ENCODE measurements at regions not wholly inside any gene's neighbourhood (a gene's known extent, or its start where the extent isn't known, plus 50 kb on each side); places are given as distances from the start of the nearest gene placed in this dataset.

DNA sequence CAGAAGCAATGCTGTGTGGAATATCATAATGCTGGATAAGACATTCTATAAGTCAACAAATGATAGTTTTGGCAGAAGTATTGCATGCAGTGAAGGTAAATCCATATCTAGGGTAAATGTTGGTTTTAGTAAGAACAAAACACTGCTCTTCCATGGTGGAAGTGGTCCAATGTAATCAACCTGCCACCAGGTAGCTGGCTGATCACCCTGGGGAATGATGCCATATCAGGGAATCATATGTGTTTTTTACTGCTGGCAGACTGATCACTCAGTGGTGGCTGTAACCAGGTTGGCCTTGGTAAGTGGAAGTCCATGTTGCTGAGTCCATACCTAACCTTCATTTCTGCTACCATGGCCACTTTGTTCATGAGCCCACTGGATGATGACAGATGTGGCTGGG, 74.0 kb upstream of the CENPE start:
- no peak for TF ChIP-seq FOXM1 (IDR thresholded peaks at IDR 0.05; ENCODE audit: borderline replicate concordance, low read depth)
- TF ChIP-seq CREB1 (IDR thresholded peaks at IDR 0.05; ENCODE audit: low read depth) = no peak
- no peak for TF ChIP-seq EP300 (IDR thresholded peaks at IDR 0.05; ENCODE audit: borderline replicate concordance)
- TF ChIP-seq, protein P1, sequence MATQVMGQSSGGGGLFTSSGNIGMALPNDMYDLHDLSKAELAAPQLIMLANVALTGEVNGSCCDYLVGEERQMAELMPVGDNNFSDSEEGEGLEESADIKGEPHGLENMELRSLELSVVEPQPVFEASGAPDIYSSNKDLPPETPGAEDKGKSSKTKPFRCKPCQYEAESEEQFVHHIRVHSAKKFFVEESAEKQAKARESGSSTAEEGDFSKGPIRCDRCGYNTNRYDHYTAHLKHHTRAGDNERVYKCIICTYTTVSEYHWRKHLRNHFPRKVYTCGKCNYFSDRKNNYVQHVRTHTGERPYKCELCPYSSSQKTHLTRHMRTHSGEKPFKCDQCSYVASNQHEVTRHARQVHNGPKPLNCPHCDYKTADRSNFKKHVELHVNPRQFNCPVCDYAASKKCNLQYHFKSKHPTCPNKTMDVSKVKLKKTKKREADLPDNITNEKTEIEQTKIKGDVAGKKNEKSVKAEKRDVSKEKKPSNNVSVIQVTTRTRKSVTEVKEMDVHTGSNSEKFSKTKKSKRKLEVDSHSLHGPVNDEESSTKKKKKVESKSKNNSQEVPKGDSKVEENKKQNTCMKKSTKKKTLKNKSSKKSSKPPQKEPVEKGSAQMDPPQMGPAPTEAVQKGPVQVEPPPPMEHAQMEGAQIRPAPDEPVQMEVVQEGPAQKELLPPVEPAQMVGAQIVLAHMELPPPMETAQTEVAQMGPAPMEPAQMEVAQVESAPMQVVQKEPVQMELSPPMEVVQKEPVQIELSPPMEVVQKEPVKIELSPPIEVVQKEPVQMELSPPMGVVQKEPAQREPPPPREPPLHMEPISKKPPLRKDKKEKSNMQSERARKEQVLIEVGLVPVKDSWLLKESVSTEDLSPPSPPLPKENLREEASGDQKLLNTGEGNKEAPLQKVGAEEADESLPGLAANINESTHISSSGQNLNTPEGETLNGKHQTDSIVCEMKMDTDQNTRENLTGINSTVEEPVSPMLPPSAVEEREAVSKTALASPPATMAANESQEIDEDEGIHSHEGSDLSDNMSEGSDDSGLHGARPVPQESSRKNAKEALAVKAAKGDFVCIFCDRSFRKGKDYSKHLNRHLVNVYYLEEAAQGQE (IDR thresholded peaks at IDR 0.05; ENCODE audit: low read depth) = no peak
- TF ChIP-seq NFIC (IDR thresholded peaks at IDR 0.05) = no peak
- TF ChIP-seq TEAD4 (IDR thresholded peaks at IDR 0.05) = no peak
- no peak for TF ChIP-seq CEBPB (IDR thresholded peaks at IDR 0.05)
- TF ChIP-seq TAF1 (IDR thresholded peaks at IDR 0.05; ENCODE audit: low read depth) = no peak

All from Ishikawa (cell line).